Neural cell (in vitro differentiated cells): ENCODE measurements at regions not wholly inside any gene's neighbourhood (a gene's known extent, or its start where the extent isn't known, plus 50 kb on each side); places are given as distances from the start of the nearest gene placed in this dataset.

Experiments
- H2AFZ ChIP-seq: fragments of 200-600, 300-800 bp; sonication (generic), shearing (Covaris generic); 2 replicates; pipeline ENCODE4 v1.6.0; 2014; ENCODE audit warnings: low read depth, mild to moderate bottlenecking, antibody characterized with exemption, low read length, moderate library complexity
- H3F3A ChIP-seq: fragments of 200-600 bp; shearing (Covaris generic); 2 replicates; pipeline ENCODE4 v1.6.1; 2016; ENCODE audit warnings: mild to moderate bottlenecking, moderate library complexity, mixed read lengths, antibody characterized with exemption, low read length; ENCODE audit not compliant: insufficient read depth, poor library complexity, severe bottlenecking
- H3K27ac ChIP-seq: fragments of 200-600, 300-800 bp; sonication (generic), shearing (Covaris generic); 2 replicates; pipeline ENCODE4 v1.5.1; 2014; ENCODE audit warnings: mild to moderate bottlenecking, low read length, moderate library complexity
- H3K27me3 ChIP-seq: fragments of 300-800, 200-600 bp; sonication (generic), shearing (Covaris generic); 2 replicates; pipeline ENCODE4 v1.6.0; 2014; ENCODE audit warnings: mild to moderate bottlenecking, low read depth, low read length, moderate library complexity; ENCODE audit not compliant: insufficient read depth
- H3K36me3 ChIP-seq: fragments of 300-800, 200-600 bp; sonication (generic), shearing (Covaris generic); 2 replicates; pipeline ENCODE4 v1.5.1; 2014; ENCODE audit warnings: mild to moderate bottlenecking, antibody characterized with exemption, low read length, moderate library complexity; ENCODE audit not compliant: insufficient read depth
- H3K4me2 ChIP-seq: fragments of 300-800, 200-600 bp; sonication (generic), shearing (Covaris generic); 2 replicates; pipeline ENCODE4 v1.6.0; 2014; ENCODE audit warnings: mild to moderate bottlenecking, low read length
- H3K4me3 ChIP-seq: fragments of 300-800, 200-600 bp; sonication (generic), shearing (Covaris generic); 2 replicates; pipeline ENCODE4 v1.5.1; 2014; ENCODE audit warnings: mild to moderate bottlenecking, low read length, moderate library complexity
- H3K79me2 ChIP-seq: fragments of 200-600 bp; shearing (Covaris generic); replicated peaks from 2 replicates; pipeline ENCODE4 v1.6.0; 2014; ENCODE audit warnings: mild to moderate bottlenecking, low read length, moderate library complexity; ENCODE audit not compliant: insufficient read depth
- H3K9ac ChIP-seq: fragments of 300-800, 200-600 bp; sonication (generic), shearing (Covaris generic); 2 replicates; pipeline ENCODE4 v1.6.1; 2016; ENCODE audit warnings: mild to moderate bottlenecking, low read length, mixed read lengths
- H3K9me2 ChIP-seq: fragments of 200-600 bp; shearing (Covaris generic); 2 replicates; pipeline ENCODE4 v1.6.1; 2016; ENCODE audit warnings: mild to moderate bottlenecking, low read length, mixed read lengths; ENCODE audit not compliant: insufficient read depth
- H3K9me3 ChIP-seq: fragments of 200-600, 300-800 bp; sonication (generic), shearing (Covaris generic); 2 replicates; pipeline ENCODE4 v1.6.1; 2016; ENCODE audit warnings: mild to moderate bottlenecking, mixed run types, low read length, moderate library complexity, mixed read lengths
- H4K20me1 ChIP-seq: fragments of 200-600 bp; shearing (Covaris generic); 2 replicates; pipeline ENCODE4 v1.6.1; 2016; ENCODE audit warnings: mild to moderate bottlenecking, mixed run types; ENCODE audit not compliant: insufficient read depth
- CTCF ChIP-seq: fragments of 450-650 bp; IDR thresholded peaks from 2 replicates; pipeline ENCODE4 v1.5.1; 2014; ENCODE audit warnings: antibody characterized with exemption, mild to moderate bottlenecking, moderate library complexity; ENCODE audit not compliant: poor library complexity, severe bottlenecking
- EP300 ChIP-seq: fragments of 450-650 bp; conservative IDR thresholded peaks from 2 replicates; pipeline ENCODE4 v1.6.1; 2014; ENCODE audit warnings: antibody characterized with exemption, mild to moderate bottlenecking, moderate library complexity; ENCODE audit not compliant: poor library complexity, severe bottlenecking
- EZH2 ChIP-seq: fragments of 200-600, 300-800 bp; shearing (Covaris generic), sonication (generic); IDR thresholded peaks from 2 replicates; pipeline ENCODE4 v1.6.1; 2014; ENCODE audit warnings: antibody characterized with exemption, low read length, borderline replicate concordance, mild to moderate bottlenecking; ENCODE audit not compliant: insufficient read depth, poor library complexity, severe bottlenecking
- MXI1 ChIP-seq: fragments of 450-650 bp; conservative IDR thresholded peaks from 2 replicates; pipeline ENCODE4 v1.6.1; 2014; ENCODE audit warnings: antibody characterized with exemption, mild to moderate bottlenecking; ENCODE audit not compliant: poor library complexity, severe bottlenecking
- POLR2AphosphoS5 ChIP-seq: IDR thresholded peaks from 2 replicates; pipeline ENCODE4 v1.6.1; 2012
- RAD21 ChIP-seq: fragments of 450-650 bp; conservative IDR thresholded peaks from 2 replicates; pipeline ENCODE4 v1.6.1; 2014; ENCODE audit warnings: antibody characterized with exemption, mild to moderate bottlenecking, moderate library complexity
- REST ChIP-seq: IDR thresholded peaks from 2 replicates; pipeline ENCODE4 v1.6.1; 2012; ENCODE audit warnings: borderline replicate concordance
- SMC3 ChIP-seq: fragments of 450-650 bp; conservative IDR thresholded peaks from 2 replicates; pipeline ENCODE4 v1.6.1; 2014; ENCODE audit warnings: antibody characterized with exemption, mild to moderate bottlenecking, moderate library complexity; ENCODE audit not compliant: poor library complexity
- TAF1 ChIP-seq: IDR thresholded peaks from 2 replicates; pipeline ENCODE4 v1.6.1; 2012; ENCODE audit warnings: low read depth

GRCh38 chr3:152769523-152769922 is 65.4 kb upstream of the P2RY1 start:
- no peaks in the 10 kb centered on the region for H4K20me1 ChIP-seq
- no peak overlapping the region for H2AFZ ChIP-seq
- no peaks in the 10 kb centered on the region for H3K27me3 ChIP-seq
- no peak overlapping the region for H3K4me3 ChIP-seq
- H3K27ac ChIP-seq = peak overlapping the region; percentile 67
- H3K9me3 ChIP-seq = peaks cover 6% of the 10 kb centered on the region
- H3K9ac ChIP-seq = no peak overlapping the region
- H3K36me3 ChIP-seq = no peaks in the 10 kb centered on the region
- TF ChIP-seq EP300 (peak; percentile 95), SMC3 (no peak), MXI1 (no peak), POLR2AphosphoS5 (peak; percentile 71), REST (peak; percentile 51)
- H3F3A ChIP-seq = no peaks in the 10 kb centered on the region
- H3K4me2 ChIP-seq = peak overlapping the region; percentile 18
- H3K79me2 ChIP-seq = no peaks in the 10 kb centered on the region
- H3K9me2 ChIP-seq = no peaks in the 10 kb centered on the region

- H3K27me3 ChIP-seq = no peaks in the 10 kb centered on the region
- peaks cover 3% of the 10 kb centered on the region for H3K9me3 ChIP-seq
- H3K9me2 ChIP-seq = no peaks in the 10 kb centered on the region
- H3K36me3 ChIP-seq = no peaks in the 10 kb centered on the region
- peak overlapping the region; percentile 67 for H3K27ac ChIP-seq
- H2AFZ ChIP-seq = no peak overlapping the region
- no peaks in the 10 kb centered on the region for H3K79me2 ChIP-seq
- peak overlapping the region; percentile 3 for H3K4me2 ChIP-seq
- H3K4me3 ChIP-seq = no peak overlapping the region
- TF ChIP-seq TAF1 = no peak
- no peak for TF ChIP-seq CTCF
- no peaks in the 10 kb centered on the region for H4K20me1 ChIP-seq
- no peak overlapping the region for H3K9ac ChIP-seq
- no peaks in the 10 kb centered on the region for H3F3A ChIP-seq
These were observed 64.6 kb upstream of the P2RY1 start for GRCh38 chr3:152770296-152770695.

- no peak overlapping the region for H3K9ac ChIP-seq
- no peak overlapping the region for H3K27ac ChIP-seq
- H3K4me2 ChIP-seq = no peak overlapping the region
- H3K27me3 ChIP-seq = no peaks in the 10 kb centered on the region
- H3F3A ChIP-seq = no peaks in the 10 kb centered on the region
- no peaks in the 10 kb centered on the region for H3K36me3 ChIP-seq
- TF ChIP-seq RAD21 (no peak), EP300 (no peak), MXI1 (no peak), REST (no peak), EZH2 (no peak), TAF1 (no peak), POLR2AphosphoS5 (no peak), CTCF (no peak), SMC3 (no peak)
- peaks cover 3% of the 10 kb centered on the region for H3K9me3 ChIP-seq
- H3K79me2 ChIP-seq = no peaks in the 10 kb centered on the region
- no peaks in the 10 kb centered on the region for H4K20me1 ChIP-seq
- H3K4me3 ChIP-seq = no peak overlapping the region
- no peaks in the 10 kb centered on the region for H3K9me2 ChIP-seq
- H2AFZ ChIP-seq = no peak overlapping the region
These were observed 63.8 kb upstream of the P2RY1 start for GRCh38 chr3:152771120-152771519.
